Endothelial cell of umbilical vein (primary cell): ENCODE measurements at regions not wholly inside any gene's neighbourhood (a gene's known extent, or its start where the extent isn't known, plus 50 kb on each side); places are given as distances from the start of the nearest gene placed in this dataset.

Experiments used
- BruUV-seq: library from RNA; stranded (reverse); fragments of 400-500 nt; replicated peaks from 2 replicates; lab custom pipeline; 2021; lab: Mats Ljungman, UMichigan
- CTCF ChIA-PET: fragments of 300-600, 350-600 bp; sonication (Branson Sonifier 250); formaldehyde crosslinking; loops from one replicate; lab custom pipeline; 2021; ENCODE audit warnings: antibody characterized with exemption, inconsistent platforms; lab: Charles Lee
- POLR2A ChIA-PET: fragments of 300-600, 350-600 bp; sonication (Branson Sonifier 250); formaldehyde crosslinking; loops from one replicate; lab custom pipeline; 2021; ENCODE audit warnings: antibody characterized with exemption, inconsistent platforms; lab: Charles Lee
- DNase-seq: peaks from one replicate; pipeline ENCODE4 v3.0.0-alpha.2; 2011; ENCODE audit warnings: low read depth, low spot score
- FAIRE-seq: peaks from 2 replicates; lab custom pipeline; 2011; peaks lifted over from hg19 to GRCh38; lab: Jason Lieb, UNC
- H2AFZ ChIP-seq: 2 replicates; pipeline ENCODE4 v1.6.0; 2012; ENCODE audit warnings: low read depth, low read length, control low read depth, inconsistent platforms
- H3K27ac ChIP-seq: 2 replicates; pipeline ENCODE4 v1.5.1; 2011; ENCODE audit warnings: low read depth, mild to moderate bottlenecking, control low read depth, low read length, moderate library complexity; ENCODE audit not compliant: insufficient read depth
- H3K27me3 ChIP-seq, 2 experiments: 2 replicates each; pipeline versions ENCODE4 v1.6.0 to v1.6.1; 2011; ENCODE audit warnings: low read length in 2 of 2, mixed read lengths in 1 of 2; ENCODE audit not compliant: control insufficient read depth in 2 of 2, insufficient read depth in 2 of 2
- H3K36me3 ChIP-seq, 2 experiments: 2 replicates in 1 of 2; 3 replicates in 1 of 2; pipeline ENCODE4 v1.5.1; 2011; ENCODE audit warnings: low read length in 2 of 2, mild to moderate bottlenecking in 1 of 2, moderate library complexity in 1 of 2; ENCODE audit not compliant: control insufficient read depth in 2 of 2, insufficient read depth in 2 of 2; ENCODE audit errors: extremely low read depth in 1 of 2
- H3K4me1 ChIP-seq: 3 replicates; pipeline ENCODE4 v1.5.1; 2011; ENCODE audit warnings: mild to moderate bottlenecking, low read length; ENCODE audit not compliant: control insufficient read depth, insufficient read depth; ENCODE audit errors: extremely low read depth
- H3K4me2 ChIP-seq: 2 replicates; pipeline ENCODE4 v1.6.1; 2011; ENCODE audit warnings: low read length, control low read depth, mixed read lengths; ENCODE audit not compliant: insufficient read depth
- H3K4me3 ChIP-seq, 3 experiments: fragments of 200-600 bp in 1 of 3; sonication (generic), shearing (Covaris generic) in 1 of 3; replicated peaks in 1 of 3; 2 replicates each; pipeline ENCODE4 v1.5.1; 2011 to 2016; ENCODE audit warnings: control low read depth in 3 of 3, low read length in 3 of 3, mild to moderate bottlenecking in 2 of 3, inconsistent platforms in 1 of 3, low read depth in 1 of 3, moderate library complexity in 1 of 3; ENCODE audit not compliant: insufficient read depth in 1 of 3
- H3K79me2 ChIP-seq: 2 replicates; pipeline ENCODE4 v1.6.0; 2012; ENCODE audit warnings: low read length, inconsistent platforms; ENCODE audit not compliant: control insufficient read depth, insufficient read depth
- H3K9ac ChIP-seq: replicated peaks from 2 replicates; pipeline ENCODE3; 2011; ENCODE audit warnings: low read length, control low read depth; ENCODE audit not compliant: insufficient read depth; ENCODE audit errors: extremely low read depth
- H3K9me1 ChIP-seq: replicated peaks from 3 replicates; pipeline ENCODE4 v1.6.0; 2011; ENCODE audit warnings: mild to moderate bottlenecking, low read length; ENCODE audit not compliant: control insufficient read depth, insufficient read depth; ENCODE audit errors: extremely low read depth
- H3K9me3 ChIP-seq: replicated peaks from 2 replicates; pipeline ENCODE4 v1.5.1; 2012; ENCODE audit warnings: low read length, inconsistent platforms; ENCODE audit not compliant: control insufficient read depth, insufficient read depth
- H4K20me1 ChIP-seq: replicated peaks from 2 replicates; pipeline ENCODE3; 2011; ENCODE audit warnings: mild to moderate bottlenecking, low read length; ENCODE audit not compliant: control insufficient read depth, insufficient read depth; ENCODE audit errors: extremely low read depth
- CTCF ChIP-seq, 2 donors: IDR thresholded peaks; 1 replicate in 1 of 2; 2 replicates in 1 of 2; pipeline ENCODE4 v1.5.1; 2011; ENCODE audit warnings: low read length in 2 of 2, mild to moderate bottlenecking in 2 of 2, moderate library complexity in 2 of 2, control low read depth in 1 of 2, inconsistent platforms in 1 of 2, low read depth in 1 of 2; ENCODE audit not compliant: insufficient read depth in 1 of 2; ENCODE audit errors: extremely low read depth in 1 of 2
- EZH2 ChIP-seq: IDR thresholded peaks from 2 replicates; pipeline ENCODE4 v1.6.1; 2012; ENCODE audit warnings: borderline replicate concordance, low read depth, mild to moderate bottlenecking, moderate library complexity, low read length, inconsistent platforms; ENCODE audit not compliant: severe bottlenecking
- FOS ChIP-seq: IDR thresholded peaks from 2 replicates; pipeline ENCODE4 v1.6.1; 2011; ENCODE audit warnings: mild to moderate bottlenecking, low read length, moderate library complexity, borderline replicate concordance; ENCODE audit not compliant: insufficient read depth
- GATA2 ChIP-seq: IDR thresholded peaks from 2 replicates; pipeline ENCODE4 v1.7.0; 2011; ENCODE audit warnings: low read depth, mild to moderate bottlenecking, moderate library complexity, mixed read lengths, low read length; ENCODE audit not compliant: insufficient read length, insufficient read depth
- JUN ChIP-seq: IDR thresholded peaks from 2 replicates; pipeline ENCODE4 v1.6.1; 2011; ENCODE audit warnings: borderline replicate concordance, low read depth; ENCODE audit not compliant: insufficient read length, insufficient read depth
- MAX ChIP-seq: IDR thresholded peaks from 2 replicates; pipeline ENCODE4 v1.6.1; 2011; ENCODE audit not compliant: insufficient read depth, insufficient read length
- MYC ChIP-seq: IDR thresholded peaks from one replicate; pipeline ENCODE4 v1.6.1; 2011; ENCODE audit warnings: mild to moderate bottlenecking, low read depth, low read length
- POLR2A ChIP-seq: IDR thresholded peaks from 2 replicates; pipeline ENCODE4 v1.6.1; 2012; ENCODE audit warnings: low read depth, mild to moderate bottlenecking, control low read depth, low read length
- POLR2AphosphoS5 ChIP-seq: IDR thresholded peaks from 2 replicates; pipeline ENCODE4 v1.6.1; 2012; ENCODE audit warnings: low read depth, mild to moderate bottlenecking, control low read depth, low read length, moderate library complexity; ENCODE audit not compliant: insufficient read depth
- dilution Hi-C: fragments of 300-500 bp; cut with MboI; formaldehyde crosslinking; loops from one replicate; pipeline ENCODE4 v1.15.0; 2019; ENCODE audit warnings: low sequenced_read_pairs; ENCODE audit not compliant: extremely low pct_ligation_motif_present
- intact Hi-C: fragments of 100-400 bp; cut with micrococcal nuclease; formaldehyde crosslinking; loops from one replicate; pipeline ENCODE4 v1.10.0; 2022

- Histone ChIP-seq H3K27me3 (no peaks in the 10 kb centered on the region), H3K9ac (no peak overlapping the region), H4K20me1 (no peaks in the 10 kb centered on the region), H2AFZ (no peak overlapping the region), H3K27ac (no peak overlapping the region), H3K4me3 (no peak overlapping the region), H3K9me1 (no peaks in the 10 kb centered on the region), H3K36me3 (no peaks in the 10 kb centered on the region), H3K4me2 (no peak overlapping the region), H3K9me3 (no peaks in the 10 kb centered on the region), H3K79me2 (no peaks in the 10 kb centered on the region), H3K4me1 (no peaks in the 10 kb centered on the region)
- CTCF ChIA-PET, result interaction anchor here (0.9 to 1.2 kb wide), 2 partner anchors 10 to 35 kb away, joined by 3 to 5 read pairs; no protein-coding TSS in a partner anchor
- no peak for DNase-seq
- POLR2A ChIA-PET, result no interaction called here
- intact Hi-C loops, result no loop called here
- BruUV-seq, result no TSS peak
- dilution Hi-C loops, result no loop called here
- FAIRE-seq, result no peak
- TF ChIP-seq POLR2AphosphoS5, result no peak
- TF ChIP-seq FOS, result no peak
- no peak for TF ChIP-seq MYC
- TF ChIP-seq GATA2, result no peak
- TF ChIP-seq CTCF (IDR thresholded peaks at IDR 0.05; ENCODE audit: extremely low read depth in 1 of 2, insufficient read depth in 1 of 2, low read depth in 1 of 2, low read length in 2 of 2), result no peak
- no peak for TF ChIP-seq POLR2A
- TF ChIP-seq JUN, result no peak
- TF ChIP-seq MAX, result no peak
- no peak for TF ChIP-seq EZH2
Observed at GRCh38 chr3:194851941-194852340, 166.3 kb downstream of the FAM43A start.
